Ovary (tissue), 7 donors: ENCODE measurements at regions not wholly inside any gene's neighbourhood (a gene's known extent, or its start where the extent isn't known, plus 50 kb on each side); places are given as distances from the start of the nearest gene placed in this dataset.

ENCODE experiments used
- DNase-seq, 5 donors: peaks; one replicate each; pipeline ENCODE4 v3.0.0-alpha.2; 2019 to 2020
- H3K27ac ChIP-seq, 2 donors: fragments of 200-600 bp; one replicate each; pipeline versions ENCODE4 v1.5.1 to v1.8.0; 2019 to 2022
- H3K27me3 ChIP-seq: fragments of 200-600 bp; one replicate; pipeline ENCODE4 v1.8.0; 2022
- H3K36me3 ChIP-seq: fragments of 200-600 bp; sonication (generic); one replicate; pipeline ENCODE4 v1.5.1; 2019
- H3K4me1 ChIP-seq: one replicate; pipeline ENCODE4 v1.8.1; 2013; ENCODE audit warnings: mild to moderate bottlenecking, moderate library complexity; ENCODE audit not compliant: insufficient read depth
- H3K4me3 ChIP-seq: fragments of 200-600 bp; sonication (generic); one replicate; pipeline ENCODE4 v1.5.1; 2017
- H3K9me3 ChIP-seq, 2 donors: fragments of 200-600 bp in 1 of 2; sonication (generic) in 1 of 2; one replicate each; pipeline versions ENCODE4 v1.5.1 to v1.8.1; 2013 to 2019; ENCODE audit warnings: mild to moderate bottlenecking in 1 of 2, moderate library complexity in 1 of 2
- EP300 ChIP-seq: sonication (generic); formaldehyde crosslinking; IDR thresholded peaks from one replicate; pipeline ENCODE4 v1.6.1; 2017; ENCODE audit warnings: antibody characterized with exemption
- POLR2A ChIP-seq: fragments of 450-650 bp; IDR thresholded peaks from one replicate; pipeline ENCODE4 v1.6.1; 2017; ENCODE audit warnings: antibody characterized with exemption, mild to moderate bottlenecking, moderate library complexity
- WGBS, 3 donors: extraction: QIAGEN DNeasy Blood & Tissue Kit in 1 of 3; methylation state at CpG; one replicate each; pipeline versions ENCODE4 v1.1.5 to v1.1.7; 2013 to 2017; 5-methylcytosine and 5-hydroxymethylcytosine counted together
- intact Hi-C, 4 donors: fragments of 100-400 bp; cut with DNase I; formaldehyde crosslinking; loops; one replicate each; pipeline versions ENCODE4 v1.11.0 to v1.15.1; 2022 to 2023
- TF ChIP-seq, protein P1 (sequence below), 3 donors: fragments of 450-650 bp in 2 of 3; fragments of 200-600 bp in 1 of 3; IDR thresholded peaks; one replicate each; pipeline versions ENCODE4 v1.5.1 to v1.8.0; 2016 to 2022; ENCODE audit warnings: antibody characterized with exemption in 3 of 3, mild to moderate bottlenecking in 1 of 3
- donor health status: DM: no; HTN: no; CAD: no; lungs with moderate emphysema.
- donor health status: DM: no; HTN: no; CAD: no.
- donor health status: Bipolar disorder and iron deficiency.
- donor health status: DM: no; HTN: no; CAD: no.
- donor health status: DM: yes; HTN: yes; CAD: no.

DNA sequence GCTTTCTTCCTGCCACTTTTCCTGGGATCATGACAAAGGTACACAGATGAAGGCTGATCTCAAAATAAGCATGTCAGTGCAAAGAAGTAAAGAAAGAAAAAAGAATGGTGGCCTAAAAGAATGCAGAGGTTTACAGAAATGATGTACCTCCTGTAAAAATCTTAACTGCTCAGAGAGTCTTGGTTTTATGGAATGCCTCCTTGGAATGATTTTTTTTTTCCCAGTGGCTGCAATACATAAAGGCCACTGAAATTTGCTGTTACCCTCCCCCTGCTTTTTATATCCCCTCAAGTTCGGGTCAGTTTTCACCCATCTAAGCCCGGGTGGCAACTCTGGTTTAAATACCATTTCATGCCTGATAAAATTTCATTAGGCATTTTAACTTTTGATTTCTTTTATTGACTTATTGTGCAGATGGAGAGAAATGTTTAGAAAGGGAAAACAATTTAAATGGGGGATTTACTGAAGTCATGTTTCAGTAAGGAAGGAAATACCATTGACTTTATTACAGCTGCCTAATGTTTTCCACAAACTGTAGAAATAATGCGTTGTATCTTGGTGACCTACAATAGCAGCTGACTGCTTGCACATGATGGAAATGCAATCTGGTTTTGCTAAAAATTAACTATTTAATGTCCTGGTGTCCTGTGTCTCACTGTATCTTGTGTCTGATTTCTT is 102.5 kb downstream of the SAMD9 start:
- no peak for TF ChIP-seq POLR2A
- no peak for TF ChIP-seq EP300
- TF ChIP-seq, protein P1, sequence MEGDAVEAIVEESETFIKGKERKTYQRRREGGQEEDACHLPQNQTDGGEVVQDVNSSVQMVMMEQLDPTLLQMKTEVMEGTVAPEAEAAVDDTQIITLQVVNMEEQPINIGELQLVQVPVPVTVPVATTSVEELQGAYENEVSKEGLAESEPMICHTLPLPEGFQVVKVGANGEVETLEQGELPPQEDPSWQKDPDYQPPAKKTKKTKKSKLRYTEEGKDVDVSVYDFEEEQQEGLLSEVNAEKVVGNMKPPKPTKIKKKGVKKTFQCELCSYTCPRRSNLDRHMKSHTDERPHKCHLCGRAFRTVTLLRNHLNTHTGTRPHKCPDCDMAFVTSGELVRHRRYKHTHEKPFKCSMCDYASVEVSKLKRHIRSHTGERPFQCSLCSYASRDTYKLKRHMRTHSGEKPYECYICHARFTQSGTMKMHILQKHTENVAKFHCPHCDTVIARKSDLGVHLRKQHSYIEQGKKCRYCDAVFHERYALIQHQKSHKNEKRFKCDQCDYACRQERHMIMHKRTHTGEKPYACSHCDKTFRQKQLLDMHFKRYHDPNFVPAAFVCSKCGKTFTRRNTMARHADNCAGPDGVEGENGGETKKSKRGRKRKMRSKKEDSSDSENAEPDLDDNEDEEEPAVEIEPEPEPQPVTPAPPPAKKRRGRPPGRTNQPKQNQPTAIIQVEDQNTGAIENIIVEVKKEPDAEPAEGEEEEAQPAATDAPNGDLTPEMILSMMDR (IDR thresholded peaks at IDR 0.05), result no peak
- WGBS, 3 donors, result 33 to 50% (median 42%) methylated on average over 3 of the region's 3 CpGs
- H3K9me3 ChIP-seq, result no peaks in the 10 kb centered on the region
- H3K27me3 ChIP-seq, result no peaks in the 10 kb centered on the region
- no peaks in the 10 kb centered on the region for H3K36me3 ChIP-seq
- intact Hi-C loops, result no loop called here
- no peak overlapping the region for H3K27ac ChIP-seq
- no peak for DNase-seq
- H3K4me1 ChIP-seq, result no peaks in the 10 kb centered on the region
- H3K4me3 ChIP-seq, result no peak overlapping the region

- Histone ChIP-seq H3K27ac (no peak overlapping the region), H3K36me3 (no peaks in the 10 kb centered on the region), H3K9me3 (no peaks in the 10 kb centered on the region), H3K27me3 (no peaks in the 10 kb centered on the region), H3K4me1 (no peaks in the 10 kb centered on the region), H3K4me3 (no peak overlapping the region)
- DNase-seq, result no peak
- intact Hi-C loops, result no loop called here
- WGBS, 3 donors, result 44 to 48% (median 47%) methylated on average over 1 of the region's 1 CpG
- TF ChIP-seq POLR2A (no peak), EP300 (no peak)
- TF ChIP-seq, protein P1 (IDR thresholded peaks at IDR 0.05), result no peak
These were observed 103.4 kb downstream of the SAMD9 start for GRCh38 chr7:93014410-93014809.

GRCh38 chr7:93013446-93014061 is 104.2 kb downstream of the SAMD9 start:
- intact Hi-C loops, result no loop called here
- H3K9me3 ChIP-seq, result no peaks in the 10 kb centered on the region
- WGBS, 3 donors, result 38 to 75% (median 56%) methylated on average over 2 of the region's 2 CpGs
- DNase-seq, result no peak
- H3K27ac ChIP-seq, result no peak overlapping the region
- no peaks in the 10 kb centered on the region for H3K4me1 ChIP-seq
- H3K4me3 ChIP-seq, result no peak overlapping the region
- TF ChIP-seq, protein P1 (IDR thresholded peaks at IDR 0.05), result no peak
- TF ChIP-seq EP300, result no peak
- TF ChIP-seq POLR2A, result no peak
- H3K27me3 ChIP-seq, result no peaks in the 10 kb centered on the region
- no peaks in the 10 kb centered on the region for H3K36me3 ChIP-seq

DNA sequence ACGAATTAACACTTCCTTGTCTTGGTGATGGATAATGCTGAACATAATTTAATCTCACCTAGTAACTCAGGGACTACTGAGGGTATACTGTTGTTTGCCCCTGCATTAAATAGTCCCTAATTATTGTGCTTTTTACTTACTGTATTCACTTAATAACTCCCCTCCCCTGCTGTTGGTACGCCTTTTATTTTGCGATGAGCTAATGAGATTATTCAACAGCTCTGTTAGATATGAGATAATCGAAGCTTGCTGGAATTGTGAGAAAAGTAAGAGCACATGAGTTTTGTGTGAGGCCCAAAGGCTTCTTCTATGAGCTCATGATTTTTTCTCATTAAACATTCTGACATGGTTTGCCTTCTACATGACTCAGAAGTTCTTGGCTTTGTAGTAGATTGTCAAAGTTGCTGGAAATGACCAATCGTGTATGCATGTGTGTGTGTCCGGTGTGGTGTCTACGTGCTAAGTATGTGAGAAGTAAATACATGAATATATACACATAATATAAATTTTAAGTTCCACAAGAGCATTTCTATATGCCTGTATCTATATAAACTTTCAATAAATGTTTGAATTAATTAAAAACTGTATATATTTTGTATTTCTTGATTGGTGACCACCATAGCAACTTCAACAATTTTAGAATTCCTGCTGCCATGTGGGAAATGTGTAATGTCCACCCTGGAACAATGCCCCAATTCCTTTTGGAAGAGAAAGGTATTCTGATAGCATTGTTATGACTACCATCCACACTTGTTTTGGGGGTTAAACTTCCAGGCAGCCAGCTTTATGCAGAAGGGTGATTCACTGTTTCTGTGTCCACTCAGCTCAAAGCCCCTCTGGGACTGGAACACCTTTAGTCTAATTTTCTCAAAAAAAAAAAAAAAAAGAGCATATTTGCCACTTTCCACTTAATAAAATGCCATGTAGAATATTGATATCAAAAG is 106.2 kb downstream of the SAMD9 start:
- Histone ChIP-seq H3K9me3 (no peaks in the 10 kb centered on the region), H3K27me3 (no peaks in the 10 kb centered on the region), H3K36me3 (no peaks in the 10 kb centered on the region), H3K4me3 (no peak overlapping the region), H3K27ac (no peak overlapping the region), H3K4me1 (no peaks in the 10 kb centered on the region)
- intact Hi-C loops, result no loop called here
- WGBS, 3 donors, result 58 to 74% (median 68%) methylated on average over 7 of the region's 7 CpGs
- DNase-seq, result no peak
- TF ChIP-seq POLR2A, result no peak
- TF ChIP-seq, protein P1 (IDR thresholded peaks at IDR 0.05), result no peak
- TF ChIP-seq EP300, result no peak
